GM23338 (cell line): ENCODE measurements at regions not wholly inside any gene's neighbourhood (a gene's known extent, or its start where the extent isn't known, plus 50 kb on each side); places are given as distances from the start of the nearest gene placed in this dataset.

Experiments
- ATAC-seq: fragments of 200-7000 bp; cut with Tn5 transposase; 3 replicates; pipeline ENCODE4 v1.9.1; 2020
- DNase-seq: peaks from one replicate; pipeline ENCODE4 v3.0.0-alpha.2; 2015; ENCODE audit warnings: low spot score
- H2AFZ ChIP-seq: fragments of 200-600 bp; sonication (generic); 2 replicates; pipeline ENCODE4 v1.8.0; 2016; ENCODE audit warnings: antibody characterized with exemption, mild to moderate bottlenecking, moderate library complexity
- H3F3A ChIP-seq: fragments of 200-600 bp; sonication (generic); replicated peaks from 2 replicates; pipeline ENCODE4 v1.8.0; 2017; ENCODE audit warnings: antibody characterized with exemption, mixed run types, low read depth
- H3K27ac ChIP-seq: fragments of 200-600 bp; sonication (generic); 2 replicates; pipeline ENCODE4 v1.6.1; 2016; ENCODE audit warnings: low read depth
- H3K27me3 ChIP-seq: fragments of 200-600 bp; sonication (generic); 2 replicates; pipeline ENCODE4 v1.8.0; 2016; ENCODE audit warnings: mild to moderate bottlenecking, mixed run types, moderate library complexity; ENCODE audit not compliant: insufficient read depth
- H3K36me3 ChIP-seq: fragments of 200-600 bp; sonication (generic); 2 replicates; pipeline ENCODE4 v1.8.0; 2016; ENCODE audit warnings: mild to moderate bottlenecking; ENCODE audit not compliant: insufficient read depth
- H3K4me1 ChIP-seq: fragments of 200-600 bp; sonication (generic); 2 replicates; pipeline ENCODE4 v1.8.0; 2016; ENCODE audit warnings: mild to moderate bottlenecking, moderate library complexity; ENCODE audit not compliant: insufficient read depth
- H3K4me2 ChIP-seq: fragments of 200-600 bp; sonication (generic); 2 replicates; pipeline ENCODE4 v1.7.1; 2017; ENCODE audit warnings: mixed run types
- H3K4me3 ChIP-seq: fragments of 200-600 bp; sonication (generic); 2 replicates; pipeline ENCODE4 v1.6.1; 2016; ENCODE audit warnings: mixed run types
- H3K79me2 ChIP-seq: fragments of 200-600 bp; sonication (generic); replicated peaks from 2 replicates; pipeline ENCODE4 v1.8.0; 2017; ENCODE audit warnings: mild to moderate bottlenecking; ENCODE audit not compliant: insufficient read depth
- H3K9me2 ChIP-seq: fragments of 200-600 bp; sonication (generic); 2 replicates; pipeline ENCODE4 v1.8.0; 2017; ENCODE audit not compliant: insufficient read depth
- H4K20me1 ChIP-seq: fragments of 200-600 bp; sonication (generic); replicated peaks from 2 replicates; pipeline ENCODE4 v1.8.0; 2017; ENCODE audit warnings: mild to moderate bottlenecking; ENCODE audit not compliant: insufficient read depth
- H3K27ac Mint-ChIP-seq: 2 replicates; pipeline ENCODE4 v1.8.0; 2020; ENCODE audit warnings: inconsistent platforms, mild to moderate bottlenecking, moderate library complexity, mixed read lengths
- H3K27me3 Mint-ChIP-seq: 3 replicates; pipeline ENCODE4 v1.8.0; 2022; ENCODE audit warnings: low read depth, mild to moderate bottlenecking, moderate library complexity, mixed read lengths, inconsistent platforms; ENCODE audit not compliant: insufficient read depth, poor library complexity
- H3K36me3 Mint-ChIP-seq: 3 replicates; pipeline ENCODE4 v1.8.0; 2021; ENCODE audit warnings: low read depth, mild to moderate bottlenecking, inconsistent platforms, moderate library complexity, mixed read lengths
- H3K4me1 Mint-ChIP-seq: 3 replicates; pipeline ENCODE4 v1.8.0; 2020; ENCODE audit warnings: mild to moderate bottlenecking, inconsistent platforms, mixed read lengths
- H3K4me3 Mint-ChIP-seq: 3 replicates; pipeline ENCODE4 v1.8.0; 2021; ENCODE audit warnings: moderate library complexity, mild to moderate bottlenecking, inconsistent platforms, mixed read lengths
- H3K9me3 Mint-ChIP-seq: 3 replicates; pipeline ENCODE4 v1.8.0; 2020; ENCODE audit warnings: moderate library complexity, mild to moderate bottlenecking, inconsistent platforms, mixed read lengths
- CREB1 ChIP-seq: fragments of 250-450 bp; sonication (Bioruptor Pico); IDR thresholded peaks from 2 replicates; pipeline ENCODE4 v1.5.0; 2020; ENCODE audit warnings: low read depth, mild to moderate bottlenecking, moderate library complexity
- EZH2 ChIP-seq: fragments of 200-600 bp; sonication (generic); IDR thresholded peaks from one replicate; pipeline ENCODE4 v1.8.0; 2017; ENCODE audit warnings: antibody characterized with exemption, mild to moderate bottlenecking, low read depth; ENCODE audit not compliant: unreplicated experiment
- EZH2phosphoT487 ChIP-seq: fragments of 200-600 bp; sonication (generic); IDR thresholded peaks from one replicate; pipeline ENCODE4 v1.8.1; 2018; ENCODE audit warnings: antibody characterized with exemption; ENCODE audit not compliant: unreplicated experiment
- JUNB ChIP-seq: IDR thresholded peaks from one replicate; pipeline ENCODE4 v1.6.1; 2016; ENCODE audit warnings: antibody characterized with exemption; ENCODE audit not compliant: unreplicated experiment
- NANOG ChIP-seq: IDR thresholded peaks from 2 replicates; pipeline ENCODE4 v1.6.1; 2016; ENCODE audit warnings: antibody characterized with exemption, borderline replicate concordance
- POLR2AphosphoS5 ChIP-seq: IDR thresholded peaks from 2 replicates; pipeline ENCODE4 v1.6.1; 2016; ENCODE audit warnings: antibody characterized with exemption, low read depth
- STAT1 ChIP-seq: IDR thresholded peaks from one replicate; pipeline ENCODE4 v1.6.1; 2016; ENCODE audit warnings: antibody characterized with exemption; ENCODE audit not compliant: unreplicated experiment
- ZNF114 ChIP-seq: fragments of 250-450 bp; sonication (Bioruptor Pico); IDR thresholded peaks from 2 replicates; pipeline ENCODE4 v1.5.0; 2020; ENCODE audit warnings: mild to moderate bottlenecking, moderate library complexity
- ZNF331 ChIP-seq: fragments of 250-450 bp; sonication (Bioruptor Pico); IDR thresholded peaks from 2 replicates; pipeline ENCODE4 v1.5.0; 2020; ENCODE audit warnings: low read depth, mild to moderate bottlenecking, moderate library complexity
- TF ChIP-seq, protein P1 (sequence below), 2 experiments: fragments of 200-600 bp in 1 of 2; sonication (generic) in 1 of 2; conservative IDR thresholded peaks; 2 replicates each; pipeline versions ENCODE4 v1.5.1 to v1.6.1; 2016 to 2017; ENCODE audit warnings: antibody characterized with exemption in 2 of 2, low read depth in 2 of 2, mild to moderate bottlenecking in 2 of 2, moderate library complexity in 1 of 2
- TF ChIP-seq, protein P2 (sequence below): fragments of 250-450 bp; sonication (Bioruptor Pico); IDR thresholded peaks from 2 replicates; pipeline ENCODE4 v1.5.0; 2020; ENCODE audit warnings: mild to moderate bottlenecking, moderate library complexity
- TF ChIP-seq, protein P3 (sequence below): IDR thresholded peaks from one replicate; pipeline ENCODE4 v1.6.1; 2018; ENCODE audit warnings: antibody characterized with exemption; ENCODE audit not compliant: unreplicated experiment
- TF ChIP-seq, protein P4 (sequence below): IDR thresholded peaks from 2 replicates; pipeline ENCODE4 v1.6.1; 2016; ENCODE audit warnings: antibody characterized with exemption

DNA sequence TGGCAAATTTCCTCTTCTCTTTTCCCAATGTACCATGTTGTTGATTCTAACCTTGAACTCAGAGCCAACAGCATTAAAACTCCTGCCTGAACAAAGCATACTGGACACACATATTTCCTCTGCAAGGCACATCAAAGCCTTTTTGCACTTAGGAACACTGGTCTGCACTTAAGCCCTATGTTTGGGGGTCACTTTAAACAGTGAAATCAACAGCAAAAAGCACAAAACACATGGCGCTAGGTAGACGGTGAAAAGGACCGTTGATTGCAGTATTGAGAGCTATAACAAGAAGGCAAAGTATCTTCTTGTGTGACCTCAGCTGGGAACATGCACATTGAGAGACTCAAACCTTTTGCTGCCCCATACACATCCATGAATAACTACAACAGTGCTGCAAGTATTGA is 83.9 kb upstream of the SH3BP4 start:
- Mint-ChIP-seq H3K27me3 (peaks cover 8% of the 10 kb centered on the region), H3K27ac (no peak overlapping the region), H3K4me1 (peaks cover 2% of the 10 kb centered on the region; the same call in 1 of the 3 replicates), H3K4me3 (no peak overlapping the region), H3K9me3 (peaks cover 23% of the 10 kb centered on the region), H3K36me3 (peaks cover 20% of the 10 kb centered on the region)
- H3K9me2 ChIP-seq: no peaks in the 10 kb centered on the region
- no peaks in the 10 kb centered on the region for H3K4me1 ChIP-seq
- no peaks in the 10 kb centered on the region; the same call in 1 of the 2 replicates for H3K36me3 ChIP-seq
- no peaks in the 10 kb centered on the region for H3K27me3 ChIP-seq
- H4K20me1 ChIP-seq: no peaks in the 10 kb centered on the region
- no peak for DNase-seq
- H3K4me2 ChIP-seq: no peak overlapping the region
- H3K4me3 ChIP-seq: no peak overlapping the region
- H3F3A ChIP-seq: no peaks in the 10 kb centered on the region
- no peaks in the 10 kb centered on the region for H3K79me2 ChIP-seq
- no peak for ATAC-seq
- H3K27ac ChIP-seq: no peak overlapping the region
- TF ChIP-seq, protein P1, sequence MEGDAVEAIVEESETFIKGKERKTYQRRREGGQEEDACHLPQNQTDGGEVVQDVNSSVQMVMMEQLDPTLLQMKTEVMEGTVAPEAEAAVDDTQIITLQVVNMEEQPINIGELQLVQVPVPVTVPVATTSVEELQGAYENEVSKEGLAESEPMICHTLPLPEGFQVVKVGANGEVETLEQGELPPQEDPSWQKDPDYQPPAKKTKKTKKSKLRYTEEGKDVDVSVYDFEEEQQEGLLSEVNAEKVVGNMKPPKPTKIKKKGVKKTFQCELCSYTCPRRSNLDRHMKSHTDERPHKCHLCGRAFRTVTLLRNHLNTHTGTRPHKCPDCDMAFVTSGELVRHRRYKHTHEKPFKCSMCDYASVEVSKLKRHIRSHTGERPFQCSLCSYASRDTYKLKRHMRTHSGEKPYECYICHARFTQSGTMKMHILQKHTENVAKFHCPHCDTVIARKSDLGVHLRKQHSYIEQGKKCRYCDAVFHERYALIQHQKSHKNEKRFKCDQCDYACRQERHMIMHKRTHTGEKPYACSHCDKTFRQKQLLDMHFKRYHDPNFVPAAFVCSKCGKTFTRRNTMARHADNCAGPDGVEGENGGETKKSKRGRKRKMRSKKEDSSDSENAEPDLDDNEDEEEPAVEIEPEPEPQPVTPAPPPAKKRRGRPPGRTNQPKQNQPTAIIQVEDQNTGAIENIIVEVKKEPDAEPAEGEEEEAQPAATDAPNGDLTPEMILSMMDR (conservative IDR thresholded peaks at IDR 0.05; ENCODE audit: low read depth in 2 of 2): no peak
- TF ChIP-seq ZNF331 (CRISPR knock-in tag) (no peak), EZH2 (no peak), POLR2AphosphoS5 (no peak), NANOG (no peak), JUNB (no peak), STAT1 (no peak), EZH2phosphoT487 (no peak), CREB1 (no peak), ZNF114 (CRISPR knock-in tag) (no peak)
- TF ChIP-seq, protein P2, sequence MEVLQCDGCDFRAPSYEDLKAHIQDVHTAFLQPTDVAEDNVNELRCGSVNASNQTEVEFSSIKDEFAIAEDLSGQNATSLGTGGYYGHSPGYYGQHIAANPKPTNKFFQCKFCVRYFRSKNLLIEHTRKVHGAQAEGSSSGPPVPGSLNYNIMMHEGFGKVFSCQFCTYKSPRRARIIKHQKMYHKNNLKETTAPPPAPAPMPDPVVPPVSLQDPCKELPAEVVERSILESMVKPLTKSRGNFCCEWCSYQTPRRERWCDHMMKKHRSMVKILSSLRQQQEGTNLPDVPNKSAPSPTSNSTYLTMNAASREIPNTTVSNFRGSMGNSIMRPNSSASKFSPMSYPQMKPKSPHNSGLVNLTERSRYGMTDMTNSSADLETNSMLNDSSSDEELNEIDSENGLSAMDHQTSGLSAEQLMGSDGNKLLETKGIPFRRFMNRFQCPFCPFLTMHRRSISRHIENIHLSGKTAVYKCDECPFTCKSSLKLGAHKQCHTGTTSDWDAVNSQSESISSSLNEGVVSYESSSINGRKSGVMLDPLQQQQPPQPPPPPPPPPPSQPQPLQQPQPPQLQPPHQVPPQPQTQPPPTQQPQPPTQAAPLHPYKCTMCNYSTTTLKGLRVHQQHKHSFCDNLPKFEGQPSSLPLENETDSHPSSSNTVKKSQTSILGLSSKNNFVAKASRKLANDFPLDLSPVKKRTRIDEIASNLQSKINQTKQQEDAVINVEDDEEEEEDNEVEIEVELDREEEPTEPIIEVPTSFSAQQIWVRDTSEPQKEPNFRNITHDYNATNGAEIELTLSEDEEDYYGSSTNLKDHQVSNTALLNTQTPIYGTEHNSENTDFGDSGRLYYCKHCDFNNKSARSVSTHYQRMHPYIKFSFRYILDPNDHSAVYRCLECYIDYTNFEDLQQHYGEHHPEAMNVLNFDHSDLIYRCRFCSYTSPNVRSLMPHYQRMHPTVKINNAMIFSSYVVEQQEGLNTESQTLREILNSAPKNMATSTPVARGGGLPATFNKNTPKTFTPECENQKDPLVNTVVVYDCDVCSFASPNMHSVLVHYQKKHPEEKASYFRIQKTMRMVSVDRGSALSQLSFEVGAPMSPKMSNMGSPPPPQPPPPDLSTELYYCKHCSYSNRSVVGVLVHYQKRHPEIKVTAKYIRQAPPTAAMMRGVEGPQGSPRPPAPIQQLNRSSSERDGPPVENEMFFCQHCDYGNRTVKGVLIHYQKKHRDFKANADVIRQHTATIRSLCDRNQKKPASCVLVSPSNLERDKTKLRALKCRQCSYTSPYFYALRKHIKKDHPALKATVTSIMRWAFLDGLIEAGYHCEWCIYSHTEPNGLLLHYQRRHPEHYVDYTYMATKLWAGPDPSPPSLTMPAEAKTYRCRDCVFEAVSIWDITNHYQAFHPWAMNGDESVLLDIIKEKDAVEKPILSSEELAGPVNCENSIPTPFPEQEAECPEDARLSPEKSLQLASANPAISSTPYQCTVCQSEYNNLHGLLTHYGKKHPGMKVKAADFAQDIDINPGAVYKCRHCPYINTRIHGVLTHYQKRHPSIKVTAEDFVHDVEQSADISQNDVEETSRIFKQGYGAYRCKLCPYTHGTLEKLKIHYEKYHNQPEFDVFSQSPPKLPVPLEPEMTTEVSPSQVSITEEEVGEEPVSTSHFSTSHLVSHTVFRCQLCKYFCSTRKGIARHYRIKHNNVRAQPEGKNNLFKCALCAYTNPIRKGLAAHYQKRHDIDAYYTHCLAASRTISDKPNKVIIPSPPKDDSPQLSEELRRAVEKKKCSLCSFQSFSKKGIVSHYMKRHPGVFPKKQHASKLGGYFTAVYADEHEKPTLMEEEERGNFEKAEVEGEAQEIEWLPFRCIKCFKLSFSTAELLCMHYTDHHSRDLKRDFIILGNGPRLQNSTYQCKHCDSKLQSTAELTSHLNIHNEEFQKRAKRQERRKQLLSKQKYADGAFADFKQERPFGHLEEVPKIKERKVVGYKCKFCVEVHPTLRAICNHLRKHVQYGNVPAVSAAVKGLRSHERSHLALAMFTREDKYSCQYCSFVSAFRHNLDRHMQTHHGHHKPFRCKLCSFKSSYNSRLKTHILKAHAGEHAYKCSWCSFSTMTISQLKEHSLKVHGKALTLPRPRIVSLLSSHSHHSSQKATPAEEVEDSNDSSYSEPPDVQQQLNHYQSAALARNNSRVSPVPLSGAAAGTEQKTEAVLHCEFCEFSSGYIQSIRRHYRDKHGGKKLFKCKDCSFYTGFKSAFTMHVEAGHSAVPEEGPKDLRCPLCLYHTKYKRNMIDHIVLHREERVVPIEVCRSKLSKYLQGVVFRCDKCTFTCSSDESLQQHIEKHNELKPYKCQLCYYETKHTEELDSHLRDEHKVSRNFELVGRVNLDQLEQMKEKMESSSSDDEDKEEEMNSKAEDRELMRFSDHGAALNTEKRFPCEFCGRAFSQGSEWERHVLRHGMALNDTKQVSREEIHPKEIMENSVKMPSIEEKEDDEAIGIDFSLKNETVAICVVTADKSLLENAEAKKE (CRISPR knock-in tag): no peak
- TF ChIP-seq, protein P3, sequence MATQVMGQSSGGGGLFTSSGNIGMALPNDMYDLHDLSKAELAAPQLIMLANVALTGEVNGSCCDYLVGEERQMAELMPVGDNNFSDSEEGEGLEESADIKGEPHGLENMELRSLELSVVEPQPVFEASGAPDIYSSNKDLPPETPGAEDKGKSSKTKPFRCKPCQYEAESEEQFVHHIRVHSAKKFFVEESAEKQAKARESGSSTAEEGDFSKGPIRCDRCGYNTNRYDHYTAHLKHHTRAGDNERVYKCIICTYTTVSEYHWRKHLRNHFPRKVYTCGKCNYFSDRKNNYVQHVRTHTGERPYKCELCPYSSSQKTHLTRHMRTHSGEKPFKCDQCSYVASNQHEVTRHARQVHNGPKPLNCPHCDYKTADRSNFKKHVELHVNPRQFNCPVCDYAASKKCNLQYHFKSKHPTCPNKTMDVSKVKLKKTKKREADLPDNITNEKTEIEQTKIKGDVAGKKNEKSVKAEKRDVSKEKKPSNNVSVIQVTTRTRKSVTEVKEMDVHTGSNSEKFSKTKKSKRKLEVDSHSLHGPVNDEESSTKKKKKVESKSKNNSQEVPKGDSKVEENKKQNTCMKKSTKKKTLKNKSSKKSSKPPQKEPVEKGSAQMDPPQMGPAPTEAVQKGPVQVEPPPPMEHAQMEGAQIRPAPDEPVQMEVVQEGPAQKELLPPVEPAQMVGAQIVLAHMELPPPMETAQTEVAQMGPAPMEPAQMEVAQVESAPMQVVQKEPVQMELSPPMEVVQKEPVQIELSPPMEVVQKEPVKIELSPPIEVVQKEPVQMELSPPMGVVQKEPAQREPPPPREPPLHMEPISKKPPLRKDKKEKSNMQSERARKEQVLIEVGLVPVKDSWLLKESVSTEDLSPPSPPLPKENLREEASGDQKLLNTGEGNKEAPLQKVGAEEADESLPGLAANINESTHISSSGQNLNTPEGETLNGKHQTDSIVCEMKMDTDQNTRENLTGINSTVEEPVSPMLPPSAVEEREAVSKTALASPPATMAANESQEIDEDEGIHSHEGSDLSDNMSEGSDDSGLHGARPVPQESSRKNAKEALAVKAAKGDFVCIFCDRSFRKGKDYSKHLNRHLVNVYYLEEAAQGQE: no peak
- TF ChIP-seq, protein P4, sequence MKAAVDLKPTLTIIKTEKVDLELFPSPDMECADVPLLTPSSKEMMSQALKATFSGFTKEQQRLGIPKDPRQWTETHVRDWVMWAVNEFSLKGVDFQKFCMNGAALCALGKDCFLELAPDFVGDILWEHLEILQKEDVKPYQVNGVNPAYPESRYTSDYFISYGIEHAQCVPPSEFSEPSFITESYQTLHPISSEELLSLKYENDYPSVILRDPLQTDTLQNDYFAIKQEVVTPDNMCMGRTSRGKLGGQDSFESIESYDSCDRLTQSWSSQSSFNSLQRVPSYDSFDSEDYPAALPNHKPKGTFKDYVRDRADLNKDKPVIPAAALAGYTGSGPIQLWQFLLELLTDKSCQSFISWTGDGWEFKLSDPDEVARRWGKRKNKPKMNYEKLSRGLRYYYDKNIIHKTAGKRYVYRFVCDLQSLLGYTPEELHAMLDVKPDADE: no peak
- no peak overlapping the region for H2AFZ ChIP-seq
